Tibial nerve (tissue), 4 donors: ENCODE measurements at regions not wholly inside any gene's neighbourhood (a gene's known extent, or its start where the extent isn't known, plus 50 kb on each side); places are given as distances from the start of the nearest gene placed in this dataset.

Source experiments
- EP300 ChIP-seq, 2 donors: sonication (generic); formaldehyde crosslinking; IDR thresholded peaks; one replicate each; pipeline ENCODE4 v1.6.1; 2017; ENCODE audit warnings: antibody characterized with exemption in 2 of 2, mild to moderate bottlenecking in 1 of 2
- POLR2A ChIP-seq, 2 donors: fragments of 450-650 bp; IDR thresholded peaks; one replicate each; pipeline ENCODE4 v1.6.1; 2017; ENCODE audit warnings: antibody characterized with exemption in 2 of 2, mild to moderate bottlenecking in 2 of 2, moderate library complexity in 2 of 2
- TF ChIP-seq, protein P1 (sequence below), 5 experiments: fragments of 200-600 bp in 3 of 5; fragments of 450-650 bp in 2 of 5; sonication (generic) in 3 of 5; IDR thresholded peaks; one replicate each; pipeline ENCODE4 v1.5.1; 2016 to 2019; ENCODE audit warnings: antibody characterized with exemption in 5 of 5, mild to moderate bottlenecking in 3 of 5, moderate library complexity in 2 of 5

DNA sequence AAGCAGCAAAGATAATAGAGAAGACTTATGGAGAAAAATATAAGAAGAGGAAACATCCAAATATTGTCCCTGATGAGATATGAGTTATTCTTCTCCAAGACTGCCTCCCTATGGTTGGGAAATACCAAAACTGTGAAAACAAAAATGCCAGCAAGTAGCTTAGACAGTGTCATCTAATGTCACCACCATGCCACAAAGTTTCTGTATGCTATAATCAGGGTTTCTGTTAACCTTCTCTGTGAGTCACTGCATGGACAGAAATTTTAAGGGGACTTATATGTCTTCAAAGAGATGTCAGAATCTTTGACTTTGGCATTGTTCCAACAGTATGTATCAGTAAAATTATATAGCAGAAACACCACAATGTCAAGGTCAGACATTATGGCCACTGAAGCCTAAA is 222.6 kb downstream of the KDM5D start:
- TF ChIP-seq, protein P1, sequence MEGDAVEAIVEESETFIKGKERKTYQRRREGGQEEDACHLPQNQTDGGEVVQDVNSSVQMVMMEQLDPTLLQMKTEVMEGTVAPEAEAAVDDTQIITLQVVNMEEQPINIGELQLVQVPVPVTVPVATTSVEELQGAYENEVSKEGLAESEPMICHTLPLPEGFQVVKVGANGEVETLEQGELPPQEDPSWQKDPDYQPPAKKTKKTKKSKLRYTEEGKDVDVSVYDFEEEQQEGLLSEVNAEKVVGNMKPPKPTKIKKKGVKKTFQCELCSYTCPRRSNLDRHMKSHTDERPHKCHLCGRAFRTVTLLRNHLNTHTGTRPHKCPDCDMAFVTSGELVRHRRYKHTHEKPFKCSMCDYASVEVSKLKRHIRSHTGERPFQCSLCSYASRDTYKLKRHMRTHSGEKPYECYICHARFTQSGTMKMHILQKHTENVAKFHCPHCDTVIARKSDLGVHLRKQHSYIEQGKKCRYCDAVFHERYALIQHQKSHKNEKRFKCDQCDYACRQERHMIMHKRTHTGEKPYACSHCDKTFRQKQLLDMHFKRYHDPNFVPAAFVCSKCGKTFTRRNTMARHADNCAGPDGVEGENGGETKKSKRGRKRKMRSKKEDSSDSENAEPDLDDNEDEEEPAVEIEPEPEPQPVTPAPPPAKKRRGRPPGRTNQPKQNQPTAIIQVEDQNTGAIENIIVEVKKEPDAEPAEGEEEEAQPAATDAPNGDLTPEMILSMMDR (IDR thresholded peaks at IDR 0.05) = no peak
- TF ChIP-seq POLR2A (IDR thresholded peaks at IDR 0.05) (no peak), EP300 (IDR thresholded peaks at IDR 0.05) (no peak)
